Middle frontal gyrus (tissue), 1 donor: ENCODE measurements at regions not wholly inside any gene's neighbourhood (a gene's known extent, or its start where the extent isn't known, plus 50 kb on each side); places are given as distances from the start of the nearest gene placed in this dataset.

Experiments
- DNase-seq: peaks from one replicate; pipeline ENCODE4 v3.0.0-alpha.2; 2015; ENCODE audit warnings: low spot score; ENCODE audit errors: extremely low spot score

- no peak for DNase-seq
Observed at GRCh38 chr12:98136544-98136943, 378.8 kb upstream of the TMPO start.

- no peak for DNase-seq
Observed at GRCh38 chr12:98137278-98137677, 378.1 kb upstream of the TMPO start.

- DNase-seq = no peak
Observed at GRCh38 chr12:98144953-98145352, 370.4 kb upstream of the TMPO start.

GRCh38 chr12:98146043-98146442, 369.3 kb upstream of the TMPO start:
- no peak for DNase-seq

- DNase-seq = no peak
Observed at GRCh38 chr12:98146487-98146886, 368.9 kb upstream of the TMPO start.

- DNase-seq = no peak
Observed at GRCh38 chr12:98149270-98149669, 366.1 kb upstream of the TMPO start.

- DNase-seq = no peak
Observed at GRCh38 chr12:98149691-98150210, 365.6 kb upstream of the TMPO start.

GRCh38 chr12:98151105-98151590, 364.2 kb upstream of the TMPO start:
- no peak for DNase-seq

- no peak for DNase-seq
Observed at GRCh38 chr12:98151984-98152383, 363.4 kb upstream of the TMPO start.

GRCh38 chr12:98154850-98155249, 360.5 kb upstream of the TMPO start:
- DNase-seq = no peak

GRCh38 chr12:98156697-98157096, 358.7 kb upstream of the TMPO start:
- no peak for DNase-seq

GRCh38 chr12:98162906-98163678, 352.3 kb upstream of the TMPO start:
- no peak for DNase-seq

- DNase-seq = no peak
Observed at GRCh38 chr12:98172304-98172703, 343.1 kb upstream of the TMPO start.

GRCh38 chr12:98172801-98173200, 342.6 kb upstream of the TMPO start:
- DNase-seq = no peak

- DNase-seq = no peak
Observed at GRCh38 chr12:98173773-98174427, 341.5 kb upstream of the TMPO start.

GRCh38 chr12:98174428-98174809, 341.0 kb upstream of the TMPO start:
- no peak for DNase-seq

GRCh38 chr12:98178126-98178525, 337.3 kb upstream of the TMPO start:
- DNase-seq = no peak

GRCh38 chr12:98179151-98179550, 336.2 kb upstream of the TMPO start:
- DNase-seq = no peak

GRCh38 chr12:98180603-98181002, 334.8 kb upstream of the TMPO start:
- no peak for DNase-seq

GRCh38 chr12:98182821-98183220, 332.6 kb upstream of the TMPO start:
- no peak for DNase-seq

- DNase-seq = no peak
Observed at GRCh38 chr12:98185606-98186005, 329.8 kb upstream of the TMPO start.

- DNase-seq = no peak
Observed at GRCh38 chr12:98188650-98189077, 326.7 kb upstream of the TMPO start.

- DNase-seq = no peak
Observed at GRCh38 chr12:98194591-98194990, 320.8 kb upstream of the TMPO start.
